ENCODE measurements at regions not wholly inside any gene's neighbourhood (a gene's known extent, or its start where the extent isn't known, plus 50 kb on each side); places are given as distances from the start of the nearest gene placed in this dataset.

DNA sequence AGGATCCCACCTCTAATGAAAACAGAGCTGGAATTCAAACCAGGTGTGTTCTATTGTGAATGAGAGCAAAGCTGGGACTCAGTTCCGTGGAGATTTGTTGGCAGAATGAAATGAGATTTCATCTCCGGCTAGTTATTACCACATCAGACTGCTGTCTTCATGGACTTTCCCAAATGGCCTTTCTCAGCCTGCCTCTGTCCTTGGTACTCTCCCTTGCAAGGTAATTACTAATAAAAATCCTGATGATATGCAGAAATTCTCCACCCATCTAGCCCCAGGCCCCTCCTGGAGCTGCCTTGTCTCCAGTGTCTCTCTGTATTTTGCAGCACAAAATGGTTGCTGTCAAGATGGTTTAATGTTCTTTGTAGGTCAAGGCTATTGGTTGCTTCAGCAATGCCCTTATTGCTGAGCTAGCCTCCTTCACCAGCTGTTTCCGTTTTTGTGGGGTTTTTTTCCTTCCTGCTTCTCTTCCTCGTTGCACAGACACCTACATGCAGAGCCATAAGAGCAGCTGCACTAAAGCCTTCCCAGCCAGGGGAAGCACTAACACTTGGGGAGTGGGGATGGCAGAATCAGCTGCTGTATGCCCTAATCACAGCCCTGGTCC lies 185.0 kb upstream of the GHITM start:
- DNase-seq (ENCODE audit: extremely low spot score): no peak
- TF ChIP-seq, protein P1, sequence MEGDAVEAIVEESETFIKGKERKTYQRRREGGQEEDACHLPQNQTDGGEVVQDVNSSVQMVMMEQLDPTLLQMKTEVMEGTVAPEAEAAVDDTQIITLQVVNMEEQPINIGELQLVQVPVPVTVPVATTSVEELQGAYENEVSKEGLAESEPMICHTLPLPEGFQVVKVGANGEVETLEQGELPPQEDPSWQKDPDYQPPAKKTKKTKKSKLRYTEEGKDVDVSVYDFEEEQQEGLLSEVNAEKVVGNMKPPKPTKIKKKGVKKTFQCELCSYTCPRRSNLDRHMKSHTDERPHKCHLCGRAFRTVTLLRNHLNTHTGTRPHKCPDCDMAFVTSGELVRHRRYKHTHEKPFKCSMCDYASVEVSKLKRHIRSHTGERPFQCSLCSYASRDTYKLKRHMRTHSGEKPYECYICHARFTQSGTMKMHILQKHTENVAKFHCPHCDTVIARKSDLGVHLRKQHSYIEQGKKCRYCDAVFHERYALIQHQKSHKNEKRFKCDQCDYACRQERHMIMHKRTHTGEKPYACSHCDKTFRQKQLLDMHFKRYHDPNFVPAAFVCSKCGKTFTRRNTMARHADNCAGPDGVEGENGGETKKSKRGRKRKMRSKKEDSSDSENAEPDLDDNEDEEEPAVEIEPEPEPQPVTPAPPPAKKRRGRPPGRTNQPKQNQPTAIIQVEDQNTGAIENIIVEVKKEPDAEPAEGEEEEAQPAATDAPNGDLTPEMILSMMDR (IDR thresholded peaks at IDR 0.05; ENCODE audit: control extremely low read depth, extremely low read depth, low read depth, missing control alignments): no peak
- ChIA-PET CTCF (interaction anchor here (1.0 to 1.7 kb wide), 5 partner anchors 10 to 73 kb away, joined by 3 to 4 read pairs (median 3); no protein-coding TSS in a partner anchor), POLR2A (no interaction called here)

DNA sequence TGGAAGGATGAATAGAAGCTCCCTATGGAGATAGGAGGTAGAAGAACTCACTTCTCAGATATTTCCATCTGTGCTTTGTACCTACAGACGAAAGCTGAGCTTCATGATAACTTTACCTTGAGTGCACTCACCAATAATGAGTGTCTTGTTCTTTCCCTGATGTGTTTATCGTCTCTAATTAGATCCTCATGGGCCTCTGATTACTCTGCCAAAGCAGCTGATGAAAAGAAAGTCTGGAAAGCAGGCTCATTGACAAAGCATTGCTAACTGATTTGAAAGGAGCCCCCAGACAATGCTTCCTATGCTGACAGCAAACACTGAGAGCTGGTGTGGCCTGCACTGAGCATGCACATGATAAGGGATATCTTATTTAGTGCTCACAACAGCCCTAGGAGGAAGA lies 183.9 kb upstream of the GHITM start:
- ChIA-PET POLR2A (no interaction called here), CTCF (no interaction called here)
- TF ChIP-seq, protein P1 (IDR thresholded peaks at IDR 0.05; ENCODE audit: control extremely low read depth, extremely low read depth, low read depth, missing control alignments): no peak
- DNase-seq (ENCODE audit: extremely low spot score): no peak

DNA sequence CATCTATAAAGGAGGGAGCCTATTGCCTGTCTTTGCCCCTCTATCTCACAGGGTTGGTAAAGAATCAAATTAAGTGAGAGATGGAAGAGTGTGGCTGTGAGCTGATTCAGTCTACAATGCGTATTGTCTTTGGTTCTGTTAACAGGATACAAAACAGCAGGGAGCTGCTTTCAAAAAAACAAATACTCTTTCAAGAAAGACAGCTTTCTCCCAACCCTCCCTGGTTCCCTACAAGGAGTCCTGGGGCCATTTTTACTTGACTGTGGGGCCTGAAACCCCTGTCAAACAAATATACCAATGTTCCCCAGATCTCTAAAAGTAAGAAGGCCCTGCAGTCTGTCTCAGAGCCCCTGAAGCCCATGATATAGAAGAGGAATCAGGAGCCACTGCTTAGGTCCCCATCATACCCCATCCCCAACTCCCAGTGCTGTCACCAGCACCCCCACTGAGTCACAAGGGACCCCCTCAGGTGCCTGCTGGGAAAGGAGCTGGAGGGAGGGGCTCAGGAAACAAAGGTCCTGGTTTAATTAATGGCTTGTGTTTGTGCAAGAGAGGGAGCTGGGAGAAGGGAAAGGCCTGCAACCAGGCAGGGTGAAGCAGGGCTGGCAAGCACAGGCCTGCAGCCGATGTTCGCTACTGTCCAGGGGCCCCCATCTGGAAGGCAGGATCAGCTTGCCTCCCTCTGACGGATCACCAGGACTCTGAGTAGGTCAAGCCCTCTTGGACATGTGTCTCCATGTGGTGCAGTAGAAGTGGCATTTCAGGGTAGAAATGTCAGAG lies 182.0 kb upstream of the GHITM start:
- CTCF ChIA-PET: interaction anchor here (1.3 kb wide), 2 partner anchors 8 to 13 kb away, joined by 3 to 4 read pairs; no protein-coding TSS in a partner anchor
- DNase-seq (ENCODE audit: extremely low spot score): no peak
- TF ChIP-seq, protein P1 (IDR thresholded peaks at IDR 0.05; ENCODE audit: control extremely low read depth, extremely low read depth, low read depth, missing control alignments): no peak
- POLR2A ChIA-PET: no interaction called here

DNA sequence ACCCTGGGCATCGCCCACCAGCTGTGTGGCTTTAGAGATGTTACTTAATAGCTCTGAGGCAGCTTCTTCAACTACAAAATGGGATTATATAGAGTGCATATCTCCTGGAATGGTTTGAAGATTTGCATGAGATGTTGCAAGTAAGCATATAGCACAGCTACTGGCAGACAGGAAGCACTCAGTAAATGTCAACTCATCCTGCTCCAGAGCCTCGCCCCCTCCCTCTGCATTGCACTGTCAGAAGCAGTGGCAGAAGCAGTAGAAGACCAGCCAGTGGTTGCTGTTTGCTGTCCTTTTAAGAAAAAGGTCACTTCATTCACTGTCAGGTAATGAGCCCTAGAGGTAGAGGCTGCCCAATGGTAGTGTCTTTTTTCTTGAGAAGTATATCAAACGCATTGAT lies 180.0 kb upstream of the GHITM start:
- TF ChIP-seq, protein P1 (IDR thresholded peaks at IDR 0.05; ENCODE audit: control extremely low read depth, extremely low read depth, low read depth, missing control alignments): no peak
- DNase-seq (ENCODE audit: extremely low spot score): no peak
- ChIA-PET POLR2A (no interaction called here), CTCF (no interaction called here)

DNA sequence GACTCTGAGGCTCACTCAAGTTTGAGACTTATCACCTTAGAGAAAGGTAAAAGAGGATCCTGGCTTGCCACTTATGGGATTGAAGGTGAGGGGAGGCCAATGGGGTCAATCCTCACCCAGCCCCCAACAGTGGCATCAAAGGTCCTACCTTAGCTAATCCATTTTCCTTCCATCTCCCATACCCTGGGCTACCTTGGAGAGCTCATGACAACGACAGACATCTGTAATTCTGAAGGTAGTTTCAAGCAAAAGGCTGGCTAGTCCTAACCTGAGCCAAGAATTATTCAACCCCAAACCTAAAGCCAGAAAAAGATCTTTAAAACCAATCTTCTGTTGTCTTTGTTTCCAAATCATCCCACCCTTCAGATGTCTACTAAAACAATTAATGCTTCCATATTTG lies 179.2 kb upstream of the GHITM start:
- POLR2A ChIA-PET: no interaction called here
- DNase-seq (ENCODE audit: extremely low spot score): no peak
- TF ChIP-seq, protein P1 (IDR thresholded peaks at IDR 0.05; ENCODE audit: control extremely low read depth, extremely low read depth, low read depth, missing control alignments): no peak
- CTCF ChIA-PET: interaction anchor here (0.7 to 1.0 kb wide), 2 partner anchors 18 to 245 kb away, joined by 3 read pairs; no protein-coding TSS in a partner anchor

DNA sequence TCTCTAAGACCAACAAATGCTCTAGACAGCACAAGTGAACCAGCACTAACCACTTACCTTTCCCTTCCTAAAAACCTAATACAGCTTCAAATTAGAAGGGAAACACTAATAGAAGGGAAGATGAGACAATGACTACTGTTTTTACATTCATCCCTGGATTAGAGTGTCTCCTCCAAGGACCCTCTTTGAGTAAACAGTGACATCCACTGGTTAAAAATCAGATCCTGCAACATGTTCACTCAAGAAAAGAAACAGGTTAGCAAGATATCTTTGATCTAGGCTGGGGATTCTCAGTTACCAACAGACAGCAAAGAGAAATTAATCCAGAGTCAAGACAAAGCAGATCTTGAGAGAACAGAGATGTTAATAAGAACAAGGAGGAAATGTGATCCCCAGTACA lies 177.7 kb upstream of the GHITM start:
- CTCF ChIA-PET: interaction anchor here (1.6 kb wide), 1 partner anchor 54 kb away, joined by 3 read pairs; no protein-coding TSS in a partner anchor
- POLR2A ChIA-PET: no interaction called here
- TF ChIP-seq, protein P1 (IDR thresholded peaks at IDR 0.05; ENCODE audit: control extremely low read depth, extremely low read depth, low read depth, missing control alignments): no peak
- DNase-seq (ENCODE audit: extremely low spot score): no peak

All from GM10248 (cell line).